Mesendoderm (in vitro differentiated cells): ENCODE measurements at regions not wholly inside any gene's neighbourhood (a gene's known extent, or its start where the extent isn't known, plus 50 kb on each side); places are given as distances from the start of the nearest gene placed in this dataset.

Experiments used
- DNase-seq: peaks from one replicate; pipeline ENCODE4 v3.0.0; 2013
- H2AK5ac ChIP-seq: 2 replicates; pipeline ENCODE4 v1.6.1; 2013; ENCODE audit warnings: low read length, inconsistent platforms
- H2BK120ac ChIP-seq: 2 replicates; pipeline ENCODE4 v1.6.1; 2013; ENCODE audit warnings: low read depth, mild to moderate bottlenecking, low read length, moderate library complexity, mixed read lengths
- H2BK15ac ChIP-seq: replicated peaks from 2 replicates; pipeline ENCODE4 v1.6.1; 2013; ENCODE audit warnings: low read depth, mild to moderate bottlenecking, moderate library complexity
- H2BK5ac ChIP-seq: 2 replicates; pipeline ENCODE4 v1.6.1; 2013; ENCODE audit warnings: low read length, inconsistent platforms
- H3K18ac ChIP-seq: 2 replicates; pipeline ENCODE4 v1.6.1; 2013; ENCODE audit warnings: mild to moderate bottlenecking, low read length, mixed read lengths
- H3K23ac ChIP-seq: one replicate; pipeline ENCODE4 v1.6.1; 2013; ENCODE audit warnings: low read length
- H3K27ac ChIP-seq: 2 replicates; pipeline ENCODE4 v1.5.1; 2013; ENCODE audit warnings: low read depth, mild to moderate bottlenecking, inconsistent platforms, low read length, moderate library complexity
- H3K27me3 ChIP-seq: 2 replicates; pipeline ENCODE4 v1.6.1; 2013; ENCODE audit warnings: low read length, control low read depth, mild to moderate bottlenecking, inconsistent platforms; ENCODE audit not compliant: insufficient read depth, poor library complexity
- H3K36me3 ChIP-seq: 2 replicates; pipeline ENCODE4 v1.6.1; 2013; ENCODE audit warnings: low read length, inconsistent platforms; ENCODE audit not compliant: control insufficient read depth, insufficient read depth
- H3K4ac ChIP-seq: one replicate; pipeline ENCODE4 v1.6.1; 2013; ENCODE audit warnings: low read depth, mild to moderate bottlenecking, low read length, moderate library complexity
- H3K4me1 ChIP-seq: 2 replicates; pipeline ENCODE4 v1.6.1; 2013; ENCODE audit warnings: low read depth, low read length, inconsistent platforms; ENCODE audit not compliant: control insufficient read depth
- H3K4me2 ChIP-seq: 2 replicates; pipeline ENCODE4 v1.6.1; 2013; ENCODE audit warnings: low read length
- H3K4me3 ChIP-seq: 2 replicates; pipeline ENCODE4 v1.5.1; 2013; ENCODE audit warnings: mild to moderate bottlenecking, low read length
- H3K56ac ChIP-seq: one replicate; pipeline ENCODE4 v1.6.1; 2013; ENCODE audit warnings: low read length
- H3K79me1 ChIP-seq: 2 replicates; pipeline ENCODE4 v1.6.1; 2013; ENCODE audit warnings: low read length, inconsistent platforms
- H3K79me2 ChIP-seq: 2 replicates; pipeline ENCODE4 v1.6.1; 2013; ENCODE audit warnings: mild to moderate bottlenecking, low read length; ENCODE audit not compliant: control insufficient read depth, insufficient read depth
- H3K9ac ChIP-seq: 2 replicates; pipeline ENCODE4 v1.6.1; 2013; ENCODE audit warnings: low read length, inconsistent platforms
- H4K5ac ChIP-seq: one replicate; pipeline ENCODE4 v1.6.1; 2013; ENCODE audit warnings: low read length
- H4K8ac ChIP-seq: one replicate; pipeline ENCODE4 v1.6.1; 2013; ENCODE audit warnings: low read depth, mild to moderate bottlenecking, control low read depth, low read length, moderate library complexity
- WGBS: extraction: QIAGEN DNeasy Blood & Tissue Kit; methylation state at CpG from one replicate; pipeline ENCODE4 v1.1.7; 2013; ENCODE audit warnings: low lambda C conversion rate, missing lambda C conversion rate; ENCODE audit not compliant: insufficient coverage; ENCODE audit errors: extremely low coverage; 5-methylcytosine and 5-hydroxymethylcytosine counted together

DNA sequence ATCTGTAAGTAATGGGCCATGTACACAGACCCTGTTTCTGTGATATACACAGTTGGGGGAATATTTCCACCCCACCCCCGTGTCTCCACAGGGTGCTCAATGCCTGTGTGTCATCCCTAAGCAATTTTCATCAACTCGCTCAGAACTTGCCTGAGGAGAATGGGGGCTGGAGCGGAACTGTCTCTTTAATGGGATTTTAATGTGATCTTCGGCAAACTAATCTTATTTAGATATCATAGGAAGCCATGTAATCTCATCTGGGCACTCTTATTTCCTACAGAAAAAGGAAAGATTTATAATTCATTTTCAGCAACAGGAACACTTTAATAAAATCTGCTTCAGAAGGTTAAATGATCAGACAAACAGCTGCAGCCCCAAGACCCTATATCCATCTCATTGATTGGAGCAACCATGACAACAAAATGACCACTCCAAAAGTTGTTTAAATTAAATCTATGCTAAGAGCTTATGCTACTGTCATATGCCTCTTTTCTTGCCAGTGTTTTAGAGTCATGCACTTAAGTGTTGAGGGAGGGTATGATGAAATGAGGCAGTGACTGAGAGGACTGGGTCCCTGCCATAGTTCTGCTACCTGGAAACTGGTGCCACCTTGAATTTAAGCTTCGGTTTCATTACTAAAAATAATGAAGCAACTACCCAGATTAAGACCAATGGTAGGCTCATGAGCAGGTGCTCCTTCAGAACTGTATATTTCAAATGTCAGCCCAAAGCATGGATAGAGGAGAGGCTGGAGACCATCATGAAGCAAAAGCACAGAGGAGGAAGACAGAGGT is 183.1 kb upstream of the DDX18 start:
- H3K36me3 ChIP-seq, result no peaks in the 10 kb centered on the region
- no peak overlapping the region for H2BK120ac ChIP-seq

DNA sequence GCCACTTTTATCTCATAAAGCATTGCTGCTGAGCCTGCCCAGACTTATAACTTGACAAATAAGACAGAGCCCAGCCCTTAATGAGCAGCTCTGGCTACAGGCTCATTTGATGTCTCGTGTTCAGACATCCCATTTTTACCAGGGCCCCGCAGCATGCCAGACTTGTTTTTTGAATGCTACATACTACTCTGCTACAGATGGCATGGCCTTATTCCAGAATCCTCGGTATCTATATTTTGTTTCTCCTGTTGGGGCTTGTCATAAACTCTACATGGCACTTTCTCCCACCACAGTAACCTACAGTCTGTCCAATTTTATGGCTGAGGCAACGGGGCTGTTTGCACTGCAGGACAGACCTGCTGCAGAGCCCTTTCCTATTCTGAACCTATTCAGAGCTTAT is 179.0 kb upstream of the DDX18 start:
- Histone ChIP-seq H3K4me2 (no peak overlapping the region), H3K79me2 (no peaks in the 10 kb centered on the region), H3K79me1 (no peaks in the 10 kb centered on the region), H3K4me1 (no peaks in the 10 kb centered on the region), H3K56ac (no peak overlapping the region), H3K23ac (no peak overlapping the region), H2BK120ac (no peak overlapping the region), H2BK5ac (no peak overlapping the region), H3K4ac (no peak overlapping the region), H4K5ac (no peak overlapping the region), H3K9ac (no peak overlapping the region), H2BK15ac (no peak overlapping the region), H3K18ac (no peak overlapping the region), H3K36me3 (no peaks in the 10 kb centered on the region), H3K27ac (no peak overlapping the region), H3K4me3 (no peak overlapping the region), H4K8ac (no peak overlapping the region), H2AK5ac (no peak overlapping the region), H3K27me3 (no peaks in the 10 kb centered on the region)
- no peak for DNase-seq
- WGBS, result no CpG with 5 or more reads among the region's 4 CpGs

More for the DNA sequence above, 183.1 kb upstream of the DDX18 start:
- Histone ChIP-seq H3K56ac (no peak overlapping the region), H3K4me3 (no peak overlapping the region), H2BK15ac (no peak overlapping the region), H3K27me3 (no peaks in the 10 kb centered on the region), H3K9ac (no peak overlapping the region), H3K4me1 (no peaks in the 10 kb centered on the region), H3K4ac (no peak overlapping the region), H3K79me1 (no peaks in the 10 kb centered on the region), H2AK5ac (no peak overlapping the region), H3K23ac (no peak overlapping the region), H3K4me2 (no peak overlapping the region), H4K5ac (no peak overlapping the region), H3K27ac (no peak overlapping the region), H3K79me2 (no peaks in the 10 kb centered on the region), H2BK5ac (no peak overlapping the region), H4K8ac (no peak overlapping the region), H3K18ac (no peak overlapping the region)
- DNase-seq, result no peak
- no CpG with 5 or more reads among the region's 5 CpGs for WGBS

DNA sequence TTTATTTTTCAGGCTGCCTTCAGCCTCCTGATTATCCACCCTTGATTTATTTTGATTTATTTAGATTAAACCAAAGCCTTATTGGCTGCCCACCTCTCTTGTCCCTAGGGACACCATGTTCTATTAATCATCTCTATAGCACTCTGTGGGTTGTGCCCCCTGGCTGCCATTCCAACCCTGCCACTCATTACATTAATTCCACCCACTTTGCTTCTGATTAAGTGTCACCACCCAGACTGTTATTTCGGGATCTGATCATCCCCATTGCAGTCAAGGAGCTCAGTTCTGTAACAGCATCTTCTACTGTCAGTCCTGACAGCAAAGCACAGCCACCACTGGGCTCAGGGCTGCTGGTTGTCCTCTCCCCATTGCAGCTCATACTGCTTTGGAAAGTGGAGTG is 175.1 kb upstream of the DDX18 start:
- Histone ChIP-seq H3K27ac (no peak overlapping the region), H2AK5ac (no peak overlapping the region), H3K4me3 (no peak overlapping the region), H3K56ac (no peak overlapping the region), H2BK15ac (no peak overlapping the region), H2BK120ac (no peak overlapping the region), H4K5ac (no peak overlapping the region), H3K4me2 (no peak overlapping the region), H3K23ac (no peak overlapping the region), H3K27me3 (no peaks in the 10 kb centered on the region), H3K4me1 (no peaks in the 10 kb centered on the region), H3K18ac (no peak overlapping the region), H3K79me1 (no peaks in the 10 kb centered on the region), H3K9ac (no peak overlapping the region), H3K4ac (no peak overlapping the region), H3K79me2 (no peaks in the 10 kb centered on the region), H3K36me3 (no peaks in the 10 kb centered on the region), H2BK5ac (no peak overlapping the region), H4K8ac (no peak overlapping the region)
- no peak for DNase-seq
- WGBS, result no CpG with 5 or more reads among the region's 1 CpG

DNA sequence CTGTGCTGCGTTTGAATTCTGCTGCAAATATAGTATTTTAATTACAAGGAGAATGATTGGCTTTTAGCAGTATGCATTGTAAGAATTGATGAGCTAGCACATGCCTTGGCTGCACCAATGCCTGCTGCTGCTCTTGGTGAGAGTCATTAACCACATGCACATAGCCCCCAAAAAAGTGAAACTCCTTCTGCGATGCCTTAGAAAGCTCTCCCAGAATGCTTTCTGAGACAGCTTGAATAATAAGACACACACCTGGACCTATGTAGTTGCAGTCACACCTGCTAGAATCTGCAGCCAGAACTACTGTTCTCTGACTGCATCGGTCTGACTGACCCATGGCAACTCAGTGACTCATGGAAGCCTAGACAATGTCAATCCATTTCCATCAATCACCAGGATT is 170.1 kb upstream of the DDX18 start:
- H3K56ac ChIP-seq, result no peak overlapping the region
- no peak overlapping the region for H3K4me3 ChIP-seq
- H4K5ac ChIP-seq, result no peak overlapping the region
- H2BK120ac ChIP-seq, result no peak overlapping the region
- H3K79me1 ChIP-seq, result no peaks in the 10 kb centered on the region
- H3K4me2 ChIP-seq, result no peak overlapping the region
- no peak overlapping the region for H3K18ac ChIP-seq
- no CpG with 5 or more reads among the region's 3 CpGs for WGBS
- no peaks in the 10 kb centered on the region for H3K4me1 ChIP-seq
- H3K9ac ChIP-seq, result no peak overlapping the region
- no peak overlapping the region for H4K8ac ChIP-seq
- H3K36me3 ChIP-seq, result no peaks in the 10 kb centered on the region
- H2AK5ac ChIP-seq, result no peak overlapping the region
- H3K4ac ChIP-seq, result no peak overlapping the region
- no peak overlapping the region for H2BK5ac ChIP-seq
- no peaks in the 10 kb centered on the region for H3K79me2 ChIP-seq
- no peak overlapping the region for H2BK15ac ChIP-seq
- H3K27me3 ChIP-seq, result no peaks in the 10 kb centered on the region
- no peak overlapping the region for H3K27ac ChIP-seq
- H3K23ac ChIP-seq, result no peak overlapping the region
- no peak for DNase-seq

DNA sequence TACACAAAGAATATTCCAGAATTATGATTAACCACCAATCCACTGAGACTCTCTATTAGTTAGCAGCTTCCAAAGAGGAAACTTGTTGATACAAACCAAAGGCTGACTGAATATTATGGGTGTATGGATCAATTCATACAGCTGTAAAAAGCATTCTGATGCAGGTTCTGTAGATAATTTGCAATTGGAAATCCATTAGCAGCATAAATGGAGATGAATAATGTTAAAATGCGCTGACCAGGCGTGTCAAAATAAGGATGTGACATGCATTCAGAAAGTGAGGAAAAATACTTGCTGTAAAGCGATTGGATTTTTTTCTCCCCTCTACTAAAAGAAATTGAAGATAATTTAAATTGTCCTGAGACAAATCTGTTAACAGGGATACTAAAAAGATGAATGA is 169.0 kb upstream of the DDX18 start:
- Histone ChIP-seq H3K18ac (no peak overlapping the region), H3K4me3 (no peak overlapping the region), H2AK5ac (no peak overlapping the region), H3K56ac (no peak overlapping the region), H3K23ac (no peak overlapping the region), H3K27me3 (no peaks in the 10 kb centered on the region), H3K79me2 (no peaks in the 10 kb centered on the region), H3K27ac (no peak overlapping the region), H3K4ac (no peak overlapping the region), H2BK15ac (no peak overlapping the region), H3K9ac (no peak overlapping the region), H2BK5ac (no peak overlapping the region), H3K4me2 (no peak overlapping the region), H3K79me1 (no peaks in the 10 kb centered on the region), H4K5ac (no peak overlapping the region), H2BK120ac (no peak overlapping the region), H3K4me1 (no peaks in the 10 kb centered on the region), H3K36me3 (no peaks in the 10 kb centered on the region), H4K8ac (no peak overlapping the region)
- WGBS, result no CpG with 5 or more reads among the region's 3 CpGs
- DNase-seq, result no peak

DNA sequence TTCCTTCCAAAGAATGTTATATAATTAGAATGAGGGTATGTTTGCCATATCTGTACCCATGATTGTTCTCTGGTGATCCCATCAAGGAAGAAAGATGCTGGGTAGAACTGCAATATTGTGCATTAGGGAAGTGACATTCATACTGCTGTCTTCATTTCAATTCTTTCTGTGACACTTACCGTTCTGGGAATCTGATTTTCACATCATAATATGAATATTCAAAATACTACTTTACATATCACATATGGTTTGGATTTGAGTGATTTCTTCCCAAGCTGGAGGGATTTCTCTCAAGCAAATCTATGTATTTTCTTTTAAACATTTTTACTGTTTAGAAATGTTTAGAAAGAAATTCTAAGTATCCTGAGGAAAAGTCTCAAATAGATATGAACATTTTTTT is 168.4 kb upstream of the DDX18 start:
- Histone ChIP-seq H2AK5ac (no peak overlapping the region), H3K4ac (no peak overlapping the region), H2BK15ac (no peak overlapping the region), H3K23ac (no peak overlapping the region), H3K27me3 (no peaks in the 10 kb centered on the region), H3K79me1 (no peaks in the 10 kb centered on the region), H4K5ac (no peak overlapping the region), H3K56ac (no peak overlapping the region), H3K36me3 (no peaks in the 10 kb centered on the region), H2BK120ac (no peak overlapping the region), H3K18ac (no peak overlapping the region), H4K8ac (no peak overlapping the region), H2BK5ac (no peak overlapping the region), H3K4me1 (no peaks in the 10 kb centered on the region), H3K27ac (no peak overlapping the region), H3K79me2 (no peaks in the 10 kb centered on the region), H3K4me3 (no peak overlapping the region), H3K9ac (no peak overlapping the region), H3K4me2 (no peak overlapping the region)
- no peak for DNase-seq
- no CpG with 5 or more reads among the region's 1 CpG for WGBS
